Upper lobe of left lung (tissue), 4 donors: ENCODE measurements at regions not wholly inside any gene's neighbourhood (a gene's known extent, or its start where the extent isn't known, plus 50 kb on each side); places are given as distances from the start of the nearest gene placed in this dataset.

Source experiments
- CTCF ChIP-seq, 6 experiments: fragments of 450-650 bp in 4 of 6; fragments of 200-600 bp in 2 of 6; sonication (generic) in 2 of 6; IDR thresholded peaks; one replicate each; pipeline ENCODE4 v1.5.1; 2016 to 2019; ENCODE audit warnings: antibody characterized with exemption in 6 of 6
- EP300 ChIP-seq, 4 donors: sonication (generic); formaldehyde crosslinking; IDR thresholded peaks; one replicate each; pipeline ENCODE4 v1.5.1; 2017; ENCODE audit warnings: antibody characterized with exemption in 4 of 4, control low read depth in 2 of 4
- POLR2A ChIP-seq, 4 donors: fragments of 450-650 bp; IDR thresholded peaks; one replicate each; pipeline ENCODE4 v1.5.1; 2016 to 2017; ENCODE audit warnings: antibody characterized with exemption in 4 of 4, mild to moderate bottlenecking in 2 of 4
- POLR2AphosphoS5 ChIP-seq, 2 donors: sonication (generic); formaldehyde crosslinking; IDR thresholded peaks; one replicate each; pipeline ENCODE4 v1.5.1; 2017; ENCODE audit warnings: antibody characterized with exemption in 2 of 2

- TF ChIP-seq CTCF (IDR thresholded peaks at IDR 0.05) = no peak
- no peak for TF ChIP-seq EP300 (IDR thresholded peaks at IDR 0.05)
- TF ChIP-seq POLR2A (IDR thresholded peaks at IDR 0.05) = no peak
- TF ChIP-seq POLR2AphosphoS5 (IDR thresholded peaks at IDR 0.05) = no peak
Measured at GRCh38 chr22:48313175-48313830, 1514.4 kb downstream of the BRD1 start.
